Left hindlimb (tissue), 1 donor: ENCODE measurements at regions not wholly inside any gene's neighbourhood (a gene's known extent, or its start where the extent isn't known, plus 50 kb on each side); places are given as distances from the start of the nearest gene placed in this dataset.
A peak's percentile ranks its signal among the peaks of the same experiment; 100 is the strongest.

Experiments used
- DNase-seq: peaks from one replicate; pipeline ENCODE4 v3.0.0-alpha.2; 2018

GRCh38 chr2:188853307-188853706, 120.9 kb upstream of the COL3A1 start:
- peak; percentile 45 for DNase-seq

- no peak for DNase-seq
Observed at GRCh38 chr2:188865681-188866080, 108.5 kb upstream of the COL3A1 start.

GRCh38 chr2:188869550-188869949, 104.6 kb upstream of the COL3A1 start:
- DNase-seq = peak; percentile 56

- DNase-seq = no peak
Observed at GRCh38 chr2:188870289-188870688, 103.9 kb upstream of the COL3A1 start.

GRCh38 chr2:188875104-188875503, 99.1 kb upstream of the COL3A1 start:
- no peak for DNase-seq

GRCh38 chr2:188878716-188879115, 95.5 kb upstream of the COL3A1 start:
- DNase-seq = no peak

GRCh38 chr2:188880740-188881139, 93.4 kb upstream of the COL3A1 start:
- no peak for DNase-seq

GRCh38 chr2:188881434-188881833, 92.7 kb upstream of the COL3A1 start:
- no peak for DNase-seq

- DNase-seq = no peak
Observed at GRCh38 chr2:188884046-188884445, 90.1 kb upstream of the COL3A1 start.

- no peak for DNase-seq
Observed at GRCh38 chr2:188884517-188884916, 89.7 kb upstream of the COL3A1 start.

GRCh38 chr2:188889187-188889586, 85.0 kb upstream of the COL3A1 start:
- DNase-seq = no peak

- no peak for DNase-seq
Observed at GRCh38 chr2:188890755-188891154, 83.4 kb upstream of the COL3A1 start.

- no peak for DNase-seq
Observed at GRCh38 chr2:188892636-188893035, 81.5 kb upstream of the COL3A1 start.

- DNase-seq = no peak
Observed at GRCh38 chr2:188893972-188894371, 80.2 kb upstream of the COL3A1 start.

- no peak for DNase-seq
Observed at GRCh38 chr2:188894979-188895378, 79.2 kb upstream of the COL3A1 start.

GRCh38 chr2:188897096-188897495, 77.1 kb upstream of the COL3A1 start:
- DNase-seq = no peak

GRCh38 chr2:188898261-188898660, 75.9 kb upstream of the COL3A1 start:
- DNase-seq = no peak

GRCh38 chr2:188902901-188903491, 71.2 kb upstream of the COL3A1 start:
- DNase-seq = no peak

GRCh38 chr2:188903740-188904139, 70.4 kb upstream of the COL3A1 start:
- DNase-seq = no peak

- DNase-seq = no peak
Observed at GRCh38 chr2:188909036-188909435, 65.1 kb upstream of the COL3A1 start.

- DNase-seq = no peak
Observed at GRCh38 chr2:188916736-188917135, 57.4 kb upstream of the COL3A1 start.

GRCh38 chr2:188917632-188918031, 56.5 kb upstream of the COL3A1 start:
- DNase-seq = no peak

GRCh38 chr2:188919824-188920223, 54.3 kb upstream of the COL3A1 start:
- no peak for DNase-seq

GRCh38 chr2:188922191-188922590, 52.0 kb upstream of the COL3A1 start:
- DNase-seq = no peak
